A549 (cell line): ENCODE measurements at regions not wholly inside any gene's neighbourhood (a gene's known extent, or its start where the extent isn't known, plus 50 kb on each side); places are given as distances from the start of the nearest gene placed in this dataset.

Experiments
- ATAC-seq, 2 experiments: fragments of 200-7000 bp in 1 of 2; fragments of >200 bp in 1 of 2; cut with Nextera tagmentation in 1 of 2; cut with Tn5 transposase in 1 of 2; 3 replicates each; pipeline versions ENCODE4 v1.8.0 to v1.9.1; 2018 to 2020; ENCODE audit warnings: mild to moderate bottlenecking in 1 of 2, moderate library complexity in 1 of 2
- CTCF ChIA-PET: fragments of 300-600 bp; sonication (Branson Sonifier 250); formaldehyde crosslinking; extraction: SDS; loops from one replicate; lab custom pipeline; 2021; ENCODE audit warnings: antibody characterized with exemption, inconsistent platforms; lab: Yijun Ruan, JAX
- POLR2A ChIA-PET: fragments of 350-600 bp; formaldehyde crosslinking; extraction: SDS; loops from one replicate; lab custom pipeline; 2021; ENCODE audit warnings: antibody characterized with exemption, inconsistent platforms; lab: Yijun Ruan, JAX
- DNase-seq, 2 experiments: peaks; one replicate each; pipeline versions ENCODE4 v3.0.0 to v3.0.0-alpha.2; 2011 to 2016; ENCODE audit warnings: low read depth in 1 of 2, low spot score in 1 of 2
- FAIRE-seq: peaks from 2 replicates; lab custom pipeline; 2011; peaks lifted over from hg19 to GRCh38; lab: Jason Lieb, UNC
- H3K27ac ChIP-seq, 2 experiments: fragments of >200 bp; sonication (Bioruptor Twin); formaldehyde crosslinking; 3 replicates each; pipeline ENCODE4 v1.5.1; 2016 to 2017
- H3K4me1 ChIP-seq: fragments of >200 bp; sonication (Bioruptor Twin); formaldehyde crosslinking; 3 replicates; pipeline ENCODE4 v1.6.1; 2016
- H3K4me2 ChIP-seq: fragments of >200 bp; sonication (Bioruptor Twin); formaldehyde crosslinking; 3 replicates; pipeline ENCODE4 v1.6.1; 2016
- H3K4me3 ChIP-seq: fragments of >200 bp; sonication (Bioruptor Twin); formaldehyde crosslinking; 3 replicates; pipeline ENCODE4 v1.5.1; 2016
- H3K9me3 ChIP-seq: fragments of >200 bp; sonication (Bioruptor Twin); formaldehyde crosslinking; 3 replicates; pipeline ENCODE4 v1.6.1; 2016
- ATOH8 ChIP-seq: fragments of 250-450 bp; sonication (Bioruptor Pico); IDR thresholded peaks from 2 replicates; pipeline ENCODE4 v1.5.0; 2020; ENCODE audit warnings: low read depth, mild to moderate bottlenecking, moderate library complexity
- CBX2 ChIP-seq: fragments of 200-600 bp; sonication (generic); IDR thresholded peaks from 2 replicates; pipeline ENCODE4 v1.6.1; 2016; ENCODE audit warnings: low read depth, mild to moderate bottlenecking, borderline replicate concordance
- CBX8 ChIP-seq: fragments of 200-600 bp; sonication (generic); IDR thresholded peaks from 2 replicates; pipeline ENCODE4 v1.6.1; 2016
- CEBPB ChIP-seq, 2 experiments: fragments of >200 bp in 1 of 2; sonication (Bioruptor Twin) in 1 of 2; formaldehyde crosslinking in 1 of 2; IDR thresholded peaks; 2 replicates each; pipeline ENCODE4 v1.6.1; 2012 to 2016
- CHD2 ChIP-seq: fragments of 150-350 bp; IDR thresholded peaks from 2 replicates; pipeline ENCODE4 v1.6.1; 2014; ENCODE audit warnings: low read length; ENCODE audit not compliant: partially characterized antibody
- E2F6 ChIP-seq: IDR thresholded peaks from 2 replicates; pipeline ENCODE4 v1.6.1; 2012; ENCODE audit warnings: low read depth, borderline replicate concordance
- ELK1 ChIP-seq: fragments of 150-350 bp; IDR thresholded peaks from 2 replicates; pipeline ENCODE4 v1.6.1; 2014; ENCODE audit warnings: low read depth, mild to moderate bottlenecking, low read length
- ESRRA ChIP-seq: fragments of 150-350 bp; IDR thresholded peaks from 2 replicates; pipeline ENCODE4 v1.6.1; 2014; ENCODE audit warnings: mild to moderate bottlenecking, low read length, borderline replicate concordance
- HDAC2 ChIP-seq: fragments of 200-600 bp; sonication (generic); IDR thresholded peaks from 2 replicates; pipeline ENCODE4 v1.6.1; 2016
- HES2 ChIP-seq: fragments of >200 bp; sonication (Bioruptor Twin); formaldehyde crosslinking; IDR thresholded peaks from 2 replicates; pipeline ENCODE4 v1.6.1; 2016
- HOXA7 ChIP-seq: fragments of 250-450 bp; sonication (Bioruptor Pico); IDR thresholded peaks from 2 replicates; pipeline ENCODE4 v1.5.0; 2020; ENCODE audit warnings: mild to moderate bottlenecking, moderate library complexity
- HOXB13 ChIP-seq: fragments of 250-450 bp; sonication (Bioruptor Pico); IDR thresholded peaks from 2 replicates; pipeline ENCODE4 v1.5.0; 2020; ENCODE audit warnings: low read depth, mild to moderate bottlenecking, moderate library complexity
- HOXB5 ChIP-seq: fragments of 250-450 bp; sonication (Bioruptor Pico); IDR thresholded peaks from 2 replicates; pipeline ENCODE4 v1.5.0; 2020; ENCODE audit warnings: mild to moderate bottlenecking, moderate library complexity
- KDM1A ChIP-seq: fragments of 200-600 bp; sonication (generic); IDR thresholded peaks from 2 replicates; pipeline ENCODE4 v1.6.1; 2016; ENCODE audit warnings: low read depth, mild to moderate bottlenecking
- KDM5A ChIP-seq: fragments of 200-600 bp; sonication (generic); IDR thresholded peaks from 2 replicates; pipeline ENCODE4 v1.6.1; 2016; ENCODE audit warnings: antibody characterized with exemption, mild to moderate bottlenecking
- MAZ ChIP-seq: fragments of 150-350 bp; IDR thresholded peaks from 2 replicates; pipeline ENCODE4 v1.6.1; 2014; ENCODE audit warnings: antibody characterized with exemption, low read depth, low read length, borderline replicate concordance
- MYC ChIP-seq: IDR thresholded peaks from 2 replicates; pipeline ENCODE4 v1.6.1; 2012; ENCODE audit warnings: mild to moderate bottlenecking, inconsistent platforms, low read length, improper control_type of control experiment, borderline replicate concordance
- NFE2L2 ChIP-seq: fragments of 150-350 bp; conservative IDR thresholded peaks from 2 replicates; pipeline ENCODE4 v1.6.1; 2014; ENCODE audit warnings: low read length
- NR3C1 ChIP-seq: fragments of >200 bp; sonication (Bioruptor Twin); formaldehyde crosslinking; IDR thresholded peaks from 3 replicates; pipeline ENCODE4 v1.6.1; 2017
- POLR2A ChIP-seq: IDR thresholded peaks from 2 replicates; pipeline ENCODE4 v1.6.1; 2012; ENCODE audit warnings: mild to moderate bottlenecking, low read length
- RCOR1 ChIP-seq: fragments of 150-350 bp; IDR thresholded peaks from 2 replicates; pipeline ENCODE4 v1.6.1; 2014; ENCODE audit warnings: antibody characterized with exemption, low read length, low read depth
- RNF2 ChIP-seq: fragments of 200-600 bp; sonication (generic); IDR thresholded peaks from 2 replicates; pipeline ENCODE4 v1.6.1; 2016; ENCODE audit warnings: low read depth, mild to moderate bottlenecking, antibody characterized with exemption, moderate library complexity, borderline replicate concordance
- SREBF2 ChIP-seq: fragments of 450-650 bp; IDR thresholded peaks from 2 replicates; pipeline ENCODE4 v1.6.1; 2014; ENCODE audit warnings: mild to moderate bottlenecking, moderate library complexity
- TFCP2L1 ChIP-seq: fragments of 250-450 bp; sonication (Bioruptor Pico); IDR thresholded peaks from 2 replicates; pipeline ENCODE4 v1.5.0; 2021; ENCODE audit warnings: mild to moderate bottlenecking
- USF2 ChIP-seq: fragments of 450-650 bp; IDR thresholded peaks from 2 replicates; pipeline ENCODE4 v1.6.1; 2014; ENCODE audit warnings: antibody characterized with exemption
- WGBS: methylation state at CpG from one replicate; pipeline ENCODE4 v1.1.6; 2017; ENCODE audit errors: missing lambda C conversion rate; 5-methylcytosine and 5-hydroxymethylcytosine counted together
- TF ChIP-seq, protein P1 (sequence below): fragments of >200 bp; sonication (Bioruptor Twin); formaldehyde crosslinking; IDR thresholded peaks from 3 replicates; pipeline ENCODE4 v1.5.1; 2016

DNA sequence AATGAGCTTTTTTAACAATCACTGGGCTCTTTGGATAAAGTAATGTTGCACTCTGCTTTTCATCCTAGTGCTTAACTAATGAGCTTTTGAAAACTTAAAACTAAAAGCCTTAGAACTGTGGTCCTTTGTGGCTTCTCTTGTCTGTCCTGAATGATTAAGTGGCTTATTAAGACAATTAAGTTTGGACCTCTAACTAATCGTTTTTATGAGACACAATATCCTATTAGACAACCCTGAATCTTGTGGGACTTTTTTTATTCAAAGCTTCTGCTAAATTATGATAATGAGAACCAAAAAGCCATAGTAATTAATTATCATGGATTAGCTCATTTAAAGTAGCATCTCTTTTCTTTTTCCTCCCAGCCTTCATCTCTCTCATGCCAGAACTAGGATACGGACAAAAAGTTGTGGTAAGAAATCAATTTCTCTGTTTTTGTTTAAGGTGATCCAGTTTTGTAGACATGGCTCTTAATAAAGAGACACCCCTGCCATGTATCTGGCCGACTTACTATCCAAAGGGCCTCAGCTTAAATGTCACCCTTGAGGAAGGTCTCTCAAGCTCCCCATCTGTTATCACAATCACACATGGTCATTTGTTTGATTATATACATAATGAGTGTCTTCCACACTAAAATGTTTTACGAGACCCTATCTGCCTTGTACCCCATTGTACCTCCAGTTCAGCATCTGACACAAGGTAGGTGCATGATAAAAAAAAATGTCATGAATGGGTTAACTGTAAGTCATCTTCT, 384.4 kb upstream of the IRAK1BP1 start:
- WGBS: 36% methylated on average over 4 of the region's 4 CpGs
- no peak for TF ChIP-seq E2F6
- no peak for TF ChIP-seq CBX8
- no peak for TF ChIP-seq NR3C1
- no peak for TF ChIP-seq ESRRA
- TF ChIP-seq RNF2: no peak
- TF ChIP-seq HDAC2: no peak
- no peak for TF ChIP-seq HOXB5 (CRISPR knock-in tag)
- TF ChIP-seq HES2: no peak
- no peak for TF ChIP-seq USF2
- TF ChIP-seq, protein P1, sequence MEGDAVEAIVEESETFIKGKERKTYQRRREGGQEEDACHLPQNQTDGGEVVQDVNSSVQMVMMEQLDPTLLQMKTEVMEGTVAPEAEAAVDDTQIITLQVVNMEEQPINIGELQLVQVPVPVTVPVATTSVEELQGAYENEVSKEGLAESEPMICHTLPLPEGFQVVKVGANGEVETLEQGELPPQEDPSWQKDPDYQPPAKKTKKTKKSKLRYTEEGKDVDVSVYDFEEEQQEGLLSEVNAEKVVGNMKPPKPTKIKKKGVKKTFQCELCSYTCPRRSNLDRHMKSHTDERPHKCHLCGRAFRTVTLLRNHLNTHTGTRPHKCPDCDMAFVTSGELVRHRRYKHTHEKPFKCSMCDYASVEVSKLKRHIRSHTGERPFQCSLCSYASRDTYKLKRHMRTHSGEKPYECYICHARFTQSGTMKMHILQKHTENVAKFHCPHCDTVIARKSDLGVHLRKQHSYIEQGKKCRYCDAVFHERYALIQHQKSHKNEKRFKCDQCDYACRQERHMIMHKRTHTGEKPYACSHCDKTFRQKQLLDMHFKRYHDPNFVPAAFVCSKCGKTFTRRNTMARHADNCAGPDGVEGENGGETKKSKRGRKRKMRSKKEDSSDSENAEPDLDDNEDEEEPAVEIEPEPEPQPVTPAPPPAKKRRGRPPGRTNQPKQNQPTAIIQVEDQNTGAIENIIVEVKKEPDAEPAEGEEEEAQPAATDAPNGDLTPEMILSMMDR: no peak
- TF ChIP-seq RCOR1: no peak
- POLR2A ChIA-PET: no interaction called here
- no peaks in the 10 kb centered on the region for H3K4me1 ChIP-seq
- CTCF ChIA-PET: no interaction called here
- no peak overlapping the region for H3K27ac ChIP-seq
- FAIRE-seq (no peak), DNase-seq (no peak), ATAC-seq (no peak)
- no peaks in the 10 kb centered on the region for H3K9me3 ChIP-seq
- no peak overlapping the region for H3K4me3 ChIP-seq
- H3K4me2 ChIP-seq: no peak overlapping the region

DNA sequence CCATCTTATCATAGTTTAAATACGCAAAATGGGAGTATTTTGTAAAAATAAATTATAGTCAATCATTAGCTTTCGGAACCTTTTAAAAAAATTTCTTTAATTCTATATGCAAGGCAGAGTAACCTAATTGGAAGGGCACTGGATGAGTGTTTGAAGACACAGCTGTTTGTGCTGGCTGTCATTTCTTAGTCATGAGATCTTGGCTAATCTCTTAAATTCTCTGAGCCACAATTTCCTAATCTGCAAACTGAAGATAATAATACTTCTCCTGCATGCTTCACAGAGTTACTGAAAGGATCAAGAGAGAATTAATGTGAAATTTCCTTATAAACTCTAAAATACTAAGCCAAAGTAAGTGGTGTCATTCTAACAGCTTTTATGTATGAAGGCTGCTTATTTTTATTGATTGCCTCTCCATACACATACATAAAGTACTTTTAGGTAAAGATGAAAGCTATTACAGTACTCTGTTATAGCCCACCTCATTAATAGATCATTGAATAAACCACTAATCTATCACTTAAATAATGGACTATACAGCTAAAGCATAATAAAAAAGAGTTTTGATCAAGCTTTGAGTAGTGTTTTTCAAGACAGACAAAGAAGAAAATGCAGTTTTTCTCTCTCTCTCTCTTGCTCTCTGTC, 383.7 kb upstream of the IRAK1BP1 start:
- ATAC-seq: no peak

More for the DNA sequence above, 383.7 kb upstream of the IRAK1BP1 start:
- no peak overlapping the region for H3K4me2 ChIP-seq
- H3K9me3 ChIP-seq: no peaks in the 10 kb centered on the region
- 47% methylated on average over 2 of the region's 2 CpGs for WGBS
- DNase-seq (no peak), FAIRE-seq (no peak)
- no peak overlapping the region for H3K27ac ChIP-seq
- ChIA-PET CTCF (no interaction called here), POLR2A (no interaction called here)
- TF ChIP-seq ATOH8 (CRISPR knock-in tag) (no peak), HES2 (no peak), CBX2 (no peak), KDM1A (no peak), HOXB13 (CRISPR knock-in tag) (no peak), MYC (no peak), CEBPB (IDR thresholded peaks at IDR 0.05) (no peak), POLR2A (no peak), KDM5A (no peak), CHD2 (no peak), HOXA7 (CRISPR knock-in tag) (no peak), CBX8 (no peak), ELK1 (no peak), NFE2L2 (no peak), MAZ (no peak), TFCP2L1 (no peak), SREBF2 (no peak)
- TF ChIP-seq, protein P1: no peak
- no peaks in the 10 kb centered on the region for H3K4me1 ChIP-seq
- no peak overlapping the region for H3K4me3 ChIP-seq
